ENCODE measurements at regions not wholly inside any gene's neighbourhood (a gene's known extent, or its start where the extent isn't known, plus 50 kb on each side); places are given as distances from the start of the nearest gene placed in this dataset.
A peak's percentile ranks its signal among the peaks of the same experiment; 100 is the strongest.

- Histone ChIP-seq H3K27ac (ENCODE audit: low read length) (no peak overlapping the region), H3K36me3 (ENCODE audit: control insufficient read depth, insufficient read depth, low read length) (no peaks in the 10 kb centered on the region), H3K4me1 (ENCODE audit: control insufficient read depth, insufficient read depth, low read length) (no peaks in the 10 kb centered on the region), H3K27me3 (ENCODE audit: control insufficient read depth, insufficient read depth, low read length) (no peaks in the 10 kb centered on the region), H3K4me3 (ENCODE audit: low read length) (no peak overlapping the region), H3K9me3 (ENCODE audit: control insufficient read depth, insufficient read depth, low read length) (no peaks in the 10 kb centered on the region)
- no peaks in the 10 kb centered on the region for H3K9me3 Mint-ChIP-seq
- H3K27me3 Mint-ChIP-seq (ENCODE audit: low read depth in 2 of 2) = no peaks in the 10 kb centered on the region
- WGBS (ENCODE audit: insufficient coverage) = 88% methylated on average over 3 of the region's 4 CpGs
- intact Hi-C loops (cut with micrococcal nuclease) = no loop called here
- H3K4me3 Mint-ChIP-seq = no peak overlapping the region
- DNase-seq = no peak
- peaks cover 6% of the 10 kb centered on the region in 2 donors for H3K4me1 Mint-ChIP-seq
- no peak for ATAC-seq
- H3K27ac Mint-ChIP-seq = no peak overlapping the region
- TF ChIP-seq, protein P1, sequence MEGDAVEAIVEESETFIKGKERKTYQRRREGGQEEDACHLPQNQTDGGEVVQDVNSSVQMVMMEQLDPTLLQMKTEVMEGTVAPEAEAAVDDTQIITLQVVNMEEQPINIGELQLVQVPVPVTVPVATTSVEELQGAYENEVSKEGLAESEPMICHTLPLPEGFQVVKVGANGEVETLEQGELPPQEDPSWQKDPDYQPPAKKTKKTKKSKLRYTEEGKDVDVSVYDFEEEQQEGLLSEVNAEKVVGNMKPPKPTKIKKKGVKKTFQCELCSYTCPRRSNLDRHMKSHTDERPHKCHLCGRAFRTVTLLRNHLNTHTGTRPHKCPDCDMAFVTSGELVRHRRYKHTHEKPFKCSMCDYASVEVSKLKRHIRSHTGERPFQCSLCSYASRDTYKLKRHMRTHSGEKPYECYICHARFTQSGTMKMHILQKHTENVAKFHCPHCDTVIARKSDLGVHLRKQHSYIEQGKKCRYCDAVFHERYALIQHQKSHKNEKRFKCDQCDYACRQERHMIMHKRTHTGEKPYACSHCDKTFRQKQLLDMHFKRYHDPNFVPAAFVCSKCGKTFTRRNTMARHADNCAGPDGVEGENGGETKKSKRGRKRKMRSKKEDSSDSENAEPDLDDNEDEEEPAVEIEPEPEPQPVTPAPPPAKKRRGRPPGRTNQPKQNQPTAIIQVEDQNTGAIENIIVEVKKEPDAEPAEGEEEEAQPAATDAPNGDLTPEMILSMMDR (IDR thresholded peaks at IDR 0.05) = no peak
- H3K36me3 Mint-ChIP-seq = no peaks in the 10 kb centered on the region
Observed at GRCh38 chr3:113105966-113106660, 105.2 kb upstream of the BOC start.

- Mint-ChIP-seq H3K4me1 (peaks cover 10 to 11% of the 10 kb centered on the region in 2 donors), H3K27me3 (ENCODE audit: low read depth in 2 of 2) (no peaks in the 10 kb centered on the region), H3K36me3 (no peaks in the 10 kb centered on the region), H3K4me3 (no peak overlapping the region), H3K27ac (no peak overlapping the region), H3K9me3 (no peaks in the 10 kb centered on the region)
- Histone ChIP-seq H3K36me3 (ENCODE audit: control insufficient read depth, insufficient read depth, low read length) (no peaks in the 10 kb centered on the region), H3K27ac (ENCODE audit: low read length) (no peak overlapping the region), H3K9me3 (ENCODE audit: control insufficient read depth, insufficient read depth, low read length) (no peaks in the 10 kb centered on the region), H3K4me3 (ENCODE audit: low read length) (no peak overlapping the region), H3K4me1 (ENCODE audit: control insufficient read depth, insufficient read depth, low read length) (no peaks in the 10 kb centered on the region), H3K27me3 (ENCODE audit: control insufficient read depth, insufficient read depth, low read length) (no peaks in the 10 kb centered on the region)
- TF ChIP-seq, protein P1 (IDR thresholded peaks at IDR 0.05) = no peak
- ATAC-seq (no peak), DNase-seq (no peak)
- 90% methylated on average over 5 of the region's 5 CpGs for WGBS (ENCODE audit: insufficient coverage)
- intact Hi-C loops (cut with micrococcal nuclease) = no loop called here
Observed at GRCh38 chr3:113110267-113110666, 101.1 kb upstream of the BOC start.

- H3K4me1 ChIP-seq (ENCODE audit: control insufficient read depth, insufficient read depth, low read length) = no peaks in the 10 kb centered on the region
- no peak overlapping the region for H3K27ac ChIP-seq (ENCODE audit: low read length)
- TF ChIP-seq, protein P1 (IDR thresholded peaks at IDR 0.05) = no peak
- no peaks in the 10 kb centered on the region for H3K27me3 ChIP-seq (ENCODE audit: control insufficient read depth, insufficient read depth, low read length)
- intact Hi-C loops (cut with micrococcal nuclease) = no loop called here
- peak in 1 of 2 donors; percentile 20 for DNase-seq
- no peaks in the 10 kb centered on the region for H3K9me3 Mint-ChIP-seq
- H3K9me3 ChIP-seq (ENCODE audit: control insufficient read depth, insufficient read depth, low read length) = no peaks in the 10 kb centered on the region
- 47% methylated on average over 4 of the region's 5 CpGs for WGBS (ENCODE audit: insufficient coverage)
- H3K4me3 ChIP-seq (ENCODE audit: low read length) = no peak overlapping the region
- H3K36me3 ChIP-seq (ENCODE audit: control insufficient read depth, insufficient read depth, low read length) = no peaks in the 10 kb centered on the region
- H3K36me3 Mint-ChIP-seq = no peaks in the 10 kb centered on the region
- no peak overlapping the region for H3K4me3 Mint-ChIP-seq
- H3K27ac Mint-ChIP-seq = peak overlapping the region in 1 of 2 donors; percentile 53
- H3K4me1 Mint-ChIP-seq = peaks cover 10 to 11% of the 10 kb centered on the region in 2 donors
- no peaks in the 10 kb centered on the region for H3K27me3 Mint-ChIP-seq (ENCODE audit: low read depth in 2 of 2)
- ATAC-seq = peak; percentile 49 to 71 (median 57)
Observed at GRCh38 chr3:113111011-113111707, 100.2 kb upstream of the BOC start.
